ENCODE measurements at regions not wholly inside any gene's neighbourhood (a gene's known extent, or its start where the extent isn't known, plus 50 kb on each side); places are given as distances from the start of the nearest gene placed in this dataset.

DNA sequence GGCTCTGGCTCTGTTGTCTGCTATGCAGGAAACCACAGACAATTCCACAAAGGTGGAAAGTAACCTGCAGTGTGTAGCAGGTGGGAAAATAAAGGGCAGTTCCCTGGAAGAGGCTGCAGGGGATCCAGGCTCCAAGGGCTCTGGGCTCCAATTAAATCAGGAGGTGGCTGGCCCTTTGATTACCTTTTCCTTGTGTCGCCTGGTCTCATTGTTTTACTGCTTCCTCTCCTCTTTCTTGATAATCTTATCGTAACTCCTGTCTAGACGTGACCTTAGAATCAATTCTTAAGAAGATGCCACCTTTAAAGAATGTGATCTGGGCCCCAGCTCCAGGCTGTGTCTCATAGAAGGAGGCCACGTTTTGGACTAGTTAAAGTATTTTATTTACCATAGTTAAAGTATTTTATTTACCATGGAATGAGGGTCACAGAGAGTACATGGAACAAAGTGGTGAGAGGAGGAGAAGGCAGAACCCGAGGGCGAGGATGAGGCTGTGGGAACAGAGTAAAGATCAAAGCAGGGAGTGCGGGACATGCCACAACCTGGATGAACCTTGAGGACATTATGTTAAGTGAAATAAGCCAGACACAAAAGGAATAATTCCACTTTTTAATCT is 237.5 kb upstream of the STT3B start:
- H3K4me1 Mint-ChIP-seq, result peaks cover 13 to 16% of the 10 kb centered on the region in 2 experiments
- DNase-seq, result no peak
- TF ChIP-seq, protein P1, sequence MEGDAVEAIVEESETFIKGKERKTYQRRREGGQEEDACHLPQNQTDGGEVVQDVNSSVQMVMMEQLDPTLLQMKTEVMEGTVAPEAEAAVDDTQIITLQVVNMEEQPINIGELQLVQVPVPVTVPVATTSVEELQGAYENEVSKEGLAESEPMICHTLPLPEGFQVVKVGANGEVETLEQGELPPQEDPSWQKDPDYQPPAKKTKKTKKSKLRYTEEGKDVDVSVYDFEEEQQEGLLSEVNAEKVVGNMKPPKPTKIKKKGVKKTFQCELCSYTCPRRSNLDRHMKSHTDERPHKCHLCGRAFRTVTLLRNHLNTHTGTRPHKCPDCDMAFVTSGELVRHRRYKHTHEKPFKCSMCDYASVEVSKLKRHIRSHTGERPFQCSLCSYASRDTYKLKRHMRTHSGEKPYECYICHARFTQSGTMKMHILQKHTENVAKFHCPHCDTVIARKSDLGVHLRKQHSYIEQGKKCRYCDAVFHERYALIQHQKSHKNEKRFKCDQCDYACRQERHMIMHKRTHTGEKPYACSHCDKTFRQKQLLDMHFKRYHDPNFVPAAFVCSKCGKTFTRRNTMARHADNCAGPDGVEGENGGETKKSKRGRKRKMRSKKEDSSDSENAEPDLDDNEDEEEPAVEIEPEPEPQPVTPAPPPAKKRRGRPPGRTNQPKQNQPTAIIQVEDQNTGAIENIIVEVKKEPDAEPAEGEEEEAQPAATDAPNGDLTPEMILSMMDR (conservative IDR thresholded peaks at IDR 0.05), result no peak
- no CpG with 5 or more reads among the region's 7 CpGs for WGBS (ENCODE audit: extremely low coverage, insufficient read length, low lambda C conversion rate)
- no peak overlapping the region for H3T11ph ChIP-seq (ENCODE audit: low read length)
- H3K27me3 ChIP-seq (ENCODE audit: insufficient read depth, low read length), result no peaks in the 10 kb centered on the region
- H2BK5ac ChIP-seq (ENCODE audit: insufficient read length, low read length), result no peak overlapping the region
- H3K14ac ChIP-seq (ENCODE audit: insufficient read depth, low read length), result no peak overlapping the region
- no peak overlapping the region for H4K8ac ChIP-seq (replicated peaks; ENCODE audit: insufficient read length, low read depth, low read length)
- H3K9ac ChIP-seq (ENCODE audit: extremely low read depth, insufficient read length, low read length), result no peak overlapping the region
- H3K9me3 ChIP-seq (ENCODE audit: control insufficient read depth, low read depth, low read length), result no peaks in the 10 kb centered on the region
- H3K18ac ChIP-seq (ENCODE audit: insufficient read length, low read depth, low read length), result no peak overlapping the region
- H3K4me1 ChIP-seq (ENCODE audit: insufficient read depth, low read length), result no peaks in the 10 kb centered on the region
- no peaks in the 10 kb centered on the region for H3K79me1 ChIP-seq (ENCODE audit: insufficient read depth, low read depth, low read length, poor library complexity, severe bottlenecking)
- H3K23me2 ChIP-seq (ENCODE audit: insufficient read length, low read depth, low read length, poor library complexity, severe bottlenecking), result no peaks in the 10 kb centered on the region
- H4K20me1 ChIP-seq (ENCODE audit: control insufficient read depth, insufficient read depth, insufficient read length), result no peaks in the 10 kb centered on the region
- no peak overlapping the region for H2BK120ac ChIP-seq (ENCODE audit: low read depth, low read length, poor library complexity, severe bottlenecking)
- H3K23ac ChIP-seq (ENCODE audit: insufficient read length, low read depth, low read length), result no peak overlapping the region
- H3K4me2 ChIP-seq (ENCODE audit: insufficient read depth, insufficient read length, low read length), result no peak overlapping the region
- H2AFZ ChIP-seq (ENCODE audit: low read length), result no peak overlapping the region
- H3K27me3 Mint-ChIP-seq (ENCODE audit: low read depth), result no peaks in the 10 kb centered on the region
- H3K27ac ChIP-seq (ENCODE audit: insufficient read length, low read depth, low read length), result no peak overlapping the region
- no peak overlapping the region for H2BK15ac ChIP-seq (ENCODE audit: low read depth, low read length)
- peaks cover 0 to 5% of the 10 kb centered on the region in 2 experiments; a peak in 2 of 5 replicates for H3K9me3 Mint-ChIP-seq
- no peak overlapping the region for H2AK5ac ChIP-seq (ENCODE audit: insufficient read length, low read length)
- no peak overlapping the region for H4K5ac ChIP-seq (ENCODE audit: insufficient read length, low read depth, low read length)
- H2BK12ac ChIP-seq (ENCODE audit: insufficient read length, low read depth, low read length), result no peak overlapping the region
- H3K56ac ChIP-seq (ENCODE audit: insufficient read length, low read depth, low read length), result no peak overlapping the region
- peaks cover 0 to 7% (median 0%) of the 10 kb centered on the region in 3 experiments; a peak in 3 of 7 replicates for H3K36me3 Mint-ChIP-seq (ENCODE audit: insufficient read depth in 1 of 3, low read depth in 3 of 3)
- no peak overlapping the region for H4K91ac ChIP-seq (ENCODE audit: insufficient read length, low read depth, low read length)
- no peak overlapping the region for H3K4me3 Mint-ChIP-seq
- peak overlapping the region in 1 of 3 experiments; percentile 1; a peak in 1 of 7 replicates for H3K27ac Mint-ChIP-seq
- no peaks in the 10 kb centered on the region; the same call in 1 of the 2 replicates for H3K79me2 ChIP-seq (ENCODE audit: insufficient read depth, low read length)
- H2BK20ac ChIP-seq (ENCODE audit: low read depth, low read length, poor library complexity, severe bottlenecking), result no peak overlapping the region
- H3K4ac ChIP-seq (ENCODE audit: low read depth, low read length), result no peak overlapping the region
